ENCODE measurements at regions not wholly inside any gene's neighbourhood (a gene's known extent, or its start where the extent isn't known, plus 50 kb on each side); places are given as distances from the start of the nearest gene placed in this dataset.

GRCh38 chr10:2933924-2934323, 133.4 kb upstream of the PFKP start:
- WGBS, 2 experiments (ENCODE audit: extremely low coverage in 2 of 2, insufficient read length in 1 of 2): 77% methylated on average over 5 of the region's 7 CpGs; no CpG with 5 or more reads in 1 of the 2 experiments
- 0 out of 2 replicates have a peak, but pooled peaks cover 2% of the 10 kb centered on the region for H3K4me1 ChIP-seq (ENCODE audit: control insufficient read depth, insufficient read depth, low read length)
- H3K18ac ChIP-seq (ENCODE audit: low read depth, low read length): no peak overlapping the region
- no peak overlapping the region for H2BK15ac ChIP-seq (ENCODE audit: low read depth, low read length)
- no peak overlapping the region for H3K9ac ChIP-seq (ENCODE audit: low read depth, low read length)
- H3K14ac ChIP-seq (replicated peaks; ENCODE audit: low read depth, low read length): no peak overlapping the region
- no peak overlapping the region for H3K27ac ChIP-seq (ENCODE audit: insufficient read depth, low read length)
- no peak overlapping the region for H2AFZ ChIP-seq (replicated peaks; ENCODE audit: low read length, poor library complexity)
- POLR2A ChIA-PET (ENCODE audit: unreplicated experiment): no interaction called here
- H3K23ac ChIP-seq (ENCODE audit: low read depth, low read length): no peak overlapping the region
- H3K4me2 ChIP-seq (ENCODE audit: low read depth, low read length): no peak overlapping the region
- peaks cover 11% of the 10 kb centered on the region for H3K27me3 ChIP-seq (ENCODE audit: control insufficient read depth, insufficient read depth, low read length)
- no peak overlapping the region for H2BK120ac ChIP-seq (ENCODE audit: low read depth, low read length)
- H2BK20ac ChIP-seq (ENCODE audit: low read depth, low read length): no peak overlapping the region
- H3K9me3 ChIP-seq (ENCODE audit: control insufficient read depth, insufficient read depth, low read length): no peaks in the 10 kb centered on the region
- H3K9me1 ChIP-seq (ENCODE audit: insufficient read depth, low read length): no peaks in the 10 kb centered on the region
- TF ChIP-seq CHD1 (IDR thresholded peaks at IDR 0.05; ENCODE audit: low read depth, low read length): no peak
- no peak for TF ChIP-seq POLR2A (IDR thresholded peaks at IDR 0.05; ENCODE audit: low read depth, low read length)
- TF ChIP-seq MAZ (IDR thresholded peaks at IDR 0.05; ENCODE audit: borderline replicate concordance, low read depth, low read length): no peak
- no peak for TF ChIP-seq CTCF (conservative IDR thresholded peaks at IDR 0.05; ENCODE audit: low read depth, low read length)
- TF ChIP-seq USF2 (IDR thresholded peaks at IDR 0.05; ENCODE audit: low read depth, low read length): no peak
- no peak for TF ChIP-seq BHLHE40 (IDR thresholded peaks at IDR 0.05; ENCODE audit: low read depth, low read length)
- TF ChIP-seq RFX5 (IDR thresholded peaks at IDR 0.05; ENCODE audit: low read depth, low read length): no peak
- no peak for TF ChIP-seq MAFK (IDR thresholded peaks at IDR 0.05; ENCODE audit: low read depth, low read length)
- TF ChIP-seq MXI1 (IDR thresholded peaks at IDR 0.05; ENCODE audit: borderline replicate concordance, low read depth, low read length): no peak
- no peak for TF ChIP-seq RAD21 (IDR thresholded peaks at IDR 0.05; ENCODE audit: low read length)
- no peak overlapping the region for H4K91ac ChIP-seq (ENCODE audit: insufficient read depth, low read depth, low read length)
- H3K4me3 ChIP-seq (ENCODE audit: insufficient read depth, low read depth, low read length): no peak overlapping the region
- DNase-seq: no peak
- no peak overlapping the region for H4K5ac ChIP-seq (ENCODE audit: low read depth, low read length)
- intact Hi-C loops (cut with micrococcal nuclease) (no loop called here), dilution Hi-C loops (cut with HindIII; ENCODE audit: low sequenced_read_pairs, unreplicated experiment) (loop anchor here (25.0 kb wide), 1 partner anchor 103 kb away; no protein-coding TSS in a partner anchor), in situ Hi-C loops (cut with MboI; ENCODE audit: low sequenced_read_pairs) (loop anchor here (5.0 kb wide), 1 partner anchor 108 kb away; no protein-coding TSS in a partner anchor)
- no peak overlapping the region for H4K8ac ChIP-seq (ENCODE audit: low read depth in 2 of 2, low read length in 2 of 2)
- H3K4ac ChIP-seq (ENCODE audit: low read depth, low read length): no peak overlapping the region
- no peaks in the 10 kb centered on the region for H3K79me1 ChIP-seq (ENCODE audit: low read depth in 1 of 2, low read length in 2 of 2)
- no peak overlapping the region for H2BK5ac ChIP-seq (ENCODE audit: low read depth, low read length, poor library complexity, severe bottlenecking)
- no peaks in the 10 kb centered on the region for H3K36me3 ChIP-seq (ENCODE audit: control insufficient read depth, insufficient read depth, low read length)
- CTCF ChIA-PET: interaction anchor here (1.3 to 1.5 kb wide), 2 partner anchors 22 to 112 kb away, joined by 3 read pairs; no protein-coding TSS in a partner anchor
- no peak for ATAC-seq (ENCODE audit: low read depth)
- H2AK5ac ChIP-seq (ENCODE audit: low read depth, low read length): no peak overlapping the region
- no peak overlapping the region for H2AK9ac ChIP-seq (replicated peaks; ENCODE audit: low read depth, low read length, poor library complexity)
- H4K20me1 ChIP-seq (ENCODE audit: insufficient read depth, low read length): no peaks in the 10 kb centered on the region
- BruUV-seq (replicated peaks): no TSS peak
- no peak overlapping the region for H3K56ac ChIP-seq (ENCODE audit: extremely low read depth, insufficient read depth, low read length)
